Naive thymus-derived CD4-positive, alpha-beta T cell (primary cell): ENCODE measurements at regions not wholly inside any gene's neighbourhood (a gene's known extent, or its start where the extent isn't known, plus 50 kb on each side); places are given as distances from the start of the nearest gene placed in this dataset.

Experiments
- ATAC-seq: fragments of 150-1000 bp; cut with Tn5 transposase; 2 replicates; pipeline ENCODE4 v1.10.0; 2021; ENCODE audit warnings: mild to moderate bottlenecking, moderate library complexity
- CTCF ChIA-PET: fragments of 350-600 bp; sonication (Branson Sonifier 250); formaldehyde crosslinking; loops from one replicate; lab custom pipeline; 2021; ENCODE audit warnings: antibody characterized with exemption; lab: Charles Lee
- POLR2A ChIA-PET: fragments of 350-600 bp; sonication (Branson Sonifier 250); formaldehyde crosslinking; loops from one replicate; lab custom pipeline; 2021; ENCODE audit warnings: antibody characterized with exemption, inconsistent platforms; lab: Charles Lee
- DNase-seq, 9 donors: peaks; one replicate each; pipeline versions ENCODE4 v3.0.0 to v3.0.0-alpha.2; 2020 to 2022; ENCODE audit warnings: mixed read lengths in 1 of 9
- H3K27ac ChIP-seq: one replicate; pipeline ENCODE4 v1.7.0; 2013; ENCODE audit warnings: mild to moderate bottlenecking, low read depth, low read length, moderate library complexity
- H3K27me3 ChIP-seq, 2 donors: one replicate each; pipeline ENCODE4 v1.7.0; 2013; ENCODE audit warnings: low read length in 2 of 2, mild to moderate bottlenecking in 2 of 2, moderate library complexity in 2 of 2; ENCODE audit not compliant: control insufficient read depth in 2 of 2, insufficient read depth in 2 of 2
- H3K36me3 ChIP-seq, 3 experiments: 1 replicate in 2 of 3; 2 replicates in 1 of 3; pipeline ENCODE4 v1.7.0; 2013; ENCODE audit warnings: low read length in 3 of 3, mild to moderate bottlenecking in 3 of 3, moderate library complexity in 1 of 3; ENCODE audit not compliant: insufficient read depth in 3 of 3, control insufficient read depth in 2 of 3
- H3K4me1 ChIP-seq, 2 donors: one replicate each; pipeline ENCODE4 v1.7.0; 2013; ENCODE audit warnings: low read length in 2 of 2, mild to moderate bottlenecking in 2 of 2, moderate library complexity in 1 of 2; ENCODE audit not compliant: control insufficient read depth in 2 of 2, insufficient read depth in 2 of 2
- H3K4me3 ChIP-seq: 2 replicates; pipeline ENCODE4 v1.7.0; 2013; ENCODE audit warnings: mild to moderate bottlenecking, low read length
- H3K9me3 ChIP-seq, 3 experiments: 1 replicate in 2 of 3; 2 replicates in 1 of 3; pipeline ENCODE4 v1.7.0; 2013; ENCODE audit warnings: low read length in 3 of 3; ENCODE audit not compliant: control insufficient read depth in 2 of 3
- H3K27ac Mint-ChIP-seq, 9 donors: one replicate each; pipeline ENCODE4 v1.8.0; 2020 to 2022; ENCODE audit warnings: mixed read lengths in 9 of 9, mild to moderate bottlenecking in 8 of 9, moderate library complexity in 5 of 9, inconsistent platforms in 2 of 9
- H3K27me3 Mint-ChIP-seq, 5 donors: one replicate each; pipeline ENCODE4 v1.8.0; 2021 to 2022; ENCODE audit warnings: mixed read lengths in 5 of 5, mild to moderate bottlenecking in 1 of 5
- H3K36me3 Mint-ChIP-seq, 5 donors: one replicate each; pipeline ENCODE4 v1.8.0; 2020 to 2022; ENCODE audit warnings: mixed read lengths in 5 of 5, mild to moderate bottlenecking in 3 of 5, inconsistent platforms in 1 of 5
- H3K4me1 Mint-ChIP-seq, 7 donors: one replicate each; pipeline ENCODE4 v1.8.0; 2020 to 2022; ENCODE audit warnings: mixed read lengths in 7 of 7, mild to moderate bottlenecking in 3 of 7, inconsistent platforms in 1 of 7
- H3K4me3 Mint-ChIP-seq, 10 donors: one replicate each; pipeline ENCODE4 v1.8.0; 2020 to 2022; ENCODE audit warnings: mild to moderate bottlenecking in 10 of 10, mixed read lengths in 10 of 10, moderate library complexity in 6 of 10, inconsistent platforms in 2 of 10
- H3K9me3 Mint-ChIP-seq, 11 donors: one replicate each; pipeline ENCODE4 v1.8.0; 2020 to 2022; ENCODE audit warnings: mixed read lengths in 11 of 11, mild to moderate bottlenecking in 4 of 11, inconsistent platforms in 1 of 11, moderate library complexity in 1 of 11
- intact Hi-C, 2 donors: fragments of 100-400 bp; cut with micrococcal nuclease; formaldehyde crosslinking; loops; one replicate each; pipeline ENCODE4 v1.15.1; 2023

DNA sequence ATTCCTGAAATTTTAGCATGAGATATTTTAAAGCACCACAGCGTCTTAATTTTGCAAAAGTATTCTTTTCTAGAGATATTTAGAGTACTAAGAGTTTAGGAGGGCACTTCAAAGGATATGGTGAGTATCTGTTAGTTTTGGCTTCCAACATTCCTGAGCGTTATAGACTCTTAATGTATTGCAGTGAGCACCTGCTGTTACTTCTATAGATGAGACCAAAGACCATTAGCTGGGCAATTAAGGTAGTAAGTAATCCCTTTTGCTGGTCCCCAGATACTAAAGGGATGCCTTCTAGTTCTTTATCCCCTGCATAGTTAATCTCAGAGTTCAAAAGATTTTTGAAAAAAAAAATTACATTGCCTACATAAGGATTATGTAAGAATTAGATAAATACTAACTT is 975.6 kb downstream of the GALC start:
- Mint-ChIP-seq H3K27me3 (no peaks in the 10 kb centered on the region), H3K4me1 (no peaks in the 10 kb centered on the region), H3K36me3 (no peaks in the 10 kb centered on the region), H3K4me3 (no peak overlapping the region), H3K27ac (no peak overlapping the region), H3K9me3 (peaks cover 0 to 8% (median 1%) of the 10 kb centered on the region in 11 donors)
- CTCF ChIA-PET: no interaction called here
- Histone ChIP-seq H3K4me3 (no peak overlapping the region), H3K27ac (no peak overlapping the region), H3K36me3 (no peaks in the 10 kb centered on the region), H3K27me3 (no peaks in the 10 kb centered on the region), H3K9me3 (no peaks in the 10 kb centered on the region), H3K4me1 (no peaks in the 10 kb centered on the region)
- intact Hi-C loops: no loop called here
- no peak for ATAC-seq
- no peak for DNase-seq
- POLR2A ChIA-PET: no interaction called here

DNA sequence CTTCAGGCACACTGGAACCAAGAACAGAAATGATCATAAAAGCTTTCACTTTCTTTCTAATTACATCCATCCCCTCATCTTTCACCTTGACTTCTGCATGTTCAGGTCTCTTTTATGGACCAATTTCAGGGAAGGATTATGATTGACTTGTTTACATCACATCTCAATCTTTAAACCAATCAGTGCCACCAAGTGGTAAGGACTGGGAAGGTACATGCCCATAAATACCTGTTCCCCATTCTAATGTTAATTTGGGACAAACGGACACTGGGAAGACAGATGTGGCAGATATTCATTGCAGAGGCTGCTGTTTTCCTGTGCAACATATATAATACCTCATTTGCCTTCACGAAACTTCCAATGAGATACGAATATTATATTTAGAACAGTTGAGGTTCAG is 978.1 kb downstream of the GALC start:
- Histone ChIP-seq H3K27me3 (no peaks in the 10 kb centered on the region), H3K4me1 (no peaks in the 10 kb centered on the region), H3K4me3 (no peak overlapping the region), H3K36me3 (no peaks in the 10 kb centered on the region), H3K27ac (no peak overlapping the region), H3K9me3 (no peaks in the 10 kb centered on the region)
- intact Hi-C loops: no loop called here
- peaks cover 0 to 8% (median 0%) of the 10 kb centered on the region in 11 donors for H3K9me3 Mint-ChIP-seq
- ChIA-PET CTCF (no interaction called here), POLR2A (no interaction called here)
- H3K27me3 Mint-ChIP-seq: no peaks in the 10 kb centered on the region
- no peaks in the 10 kb centered on the region for H3K4me1 Mint-ChIP-seq
- DNase-seq: no peak
- H3K36me3 Mint-ChIP-seq: no peaks in the 10 kb centered on the region
- no peak overlapping the region for H3K4me3 Mint-ChIP-seq
- ATAC-seq: no peak
- H3K27ac Mint-ChIP-seq: no peak overlapping the region

DNA sequence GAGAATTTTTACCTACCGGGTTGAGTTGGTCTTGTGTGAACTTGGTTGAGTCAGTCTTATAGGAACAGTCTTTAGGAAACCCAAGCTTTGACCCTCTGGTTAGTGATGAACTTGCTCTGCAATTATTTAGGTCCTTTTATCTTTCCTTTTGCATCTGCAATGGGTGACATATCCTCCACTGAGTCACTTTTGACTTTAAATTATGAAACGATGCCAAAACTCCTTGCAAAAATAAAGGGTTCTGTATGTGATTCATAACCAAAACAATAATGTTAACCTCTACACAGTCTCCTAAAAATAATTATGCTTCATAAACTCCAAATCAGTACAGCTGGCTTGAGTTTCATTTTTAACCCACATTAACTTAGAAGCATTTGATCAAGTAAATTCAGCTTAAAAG is 979.4 kb downstream of the GALC start:
- POLR2A ChIA-PET: no interaction called here
- intact Hi-C loops: no loop called here
- H3K27me3 Mint-ChIP-seq: no peaks in the 10 kb centered on the region
- no peaks in the 10 kb centered on the region for H3K4me1 Mint-ChIP-seq
- DNase-seq (no peak), ATAC-seq (no peak)
- H3K36me3 Mint-ChIP-seq: no peaks in the 10 kb centered on the region
- Histone ChIP-seq H3K4me1 (no peaks in the 10 kb centered on the region), H3K27ac (no peak overlapping the region), H3K9me3 (no peaks in the 10 kb centered on the region), H3K27me3 (no peaks in the 10 kb centered on the region), H3K36me3 (no peaks in the 10 kb centered on the region), H3K4me3 (no peak overlapping the region)
- H3K9me3 Mint-ChIP-seq: peaks cover 0 to 13% (median 0%) of the 10 kb centered on the region in 11 donors
- CTCF ChIA-PET: no interaction called here
- no peak overlapping the region for H3K27ac Mint-ChIP-seq
- no peak overlapping the region for H3K4me3 Mint-ChIP-seq

DNA sequence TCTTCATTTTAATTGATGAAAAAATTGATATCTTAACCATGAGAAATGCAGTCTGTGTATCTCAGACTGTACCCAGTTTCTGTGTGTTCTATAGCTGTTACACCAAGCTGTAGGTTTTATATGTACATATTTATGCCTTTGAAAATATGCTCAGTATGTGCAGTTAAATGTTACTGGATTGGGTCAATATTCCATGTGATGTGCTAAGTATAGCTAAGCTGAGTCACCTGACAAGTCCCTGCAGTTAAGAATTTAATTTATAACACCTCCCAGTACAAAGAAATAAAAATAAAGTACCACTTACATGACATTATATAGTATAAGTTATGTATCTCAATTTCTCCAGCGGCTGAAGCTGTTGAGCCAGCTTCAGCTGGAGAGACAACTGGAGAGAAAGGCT is 984.0 kb downstream of the GALC start:
- Mint-ChIP-seq H3K27ac (no peak overlapping the region), H3K9me3 (peaks cover 0 to 9% (median 4%) of the 10 kb centered on the region in 11 donors), H3K4me3 (no peak overlapping the region), H3K36me3 (no peaks in the 10 kb centered on the region), H3K4me1 (no peaks in the 10 kb centered on the region), H3K27me3 (no peaks in the 10 kb centered on the region)
- no peak for ATAC-seq
- no peak overlapping the region for H3K4me3 ChIP-seq
- CTCF ChIA-PET: no interaction called here
- H3K4me1 ChIP-seq: no peaks in the 10 kb centered on the region
- intact Hi-C loops: no loop called here
- no peaks in the 10 kb centered on the region for H3K36me3 ChIP-seq
- POLR2A ChIA-PET: no interaction called here
- no peaks in the 10 kb centered on the region for H3K27me3 ChIP-seq
- H3K27ac ChIP-seq: no peak overlapping the region
- no peak for DNase-seq
- H3K9me3 ChIP-seq: no peaks in the 10 kb centered on the region

DNA sequence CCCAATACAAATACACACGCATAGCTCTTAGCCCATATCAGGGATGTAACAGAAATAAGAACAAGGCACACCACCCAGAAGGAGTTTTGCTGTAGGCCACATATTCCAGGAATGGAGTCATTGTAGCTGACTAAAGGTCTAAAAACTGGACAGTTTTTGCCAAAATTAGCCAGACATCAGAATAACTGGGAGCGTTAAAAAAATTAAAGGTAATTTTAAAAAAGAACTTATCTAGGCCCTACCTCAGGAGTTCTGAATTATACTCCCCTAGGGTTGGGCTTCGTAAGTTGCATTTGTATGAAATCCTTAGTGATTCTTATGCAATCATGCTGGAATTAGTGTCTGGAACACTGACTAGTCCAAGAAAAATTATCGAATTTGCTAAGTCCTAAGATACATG is 987.7 kb downstream of the GALC start:
- no peaks in the 10 kb centered on the region for H3K27me3 ChIP-seq
- no peaks in the 10 kb centered on the region for H3K27me3 Mint-ChIP-seq
- no peak overlapping the region for H3K4me3 Mint-ChIP-seq
- H3K36me3 ChIP-seq: no peaks in the 10 kb centered on the region
- H3K9me3 ChIP-seq: no peaks in the 10 kb centered on the region
- H3K27ac ChIP-seq: no peak overlapping the region
- no peak overlapping the region for H3K4me3 ChIP-seq
- no peak overlapping the region for H3K27ac Mint-ChIP-seq
- ChIA-PET POLR2A (no interaction called here), CTCF (no interaction called here)
- no peak for DNase-seq
- ATAC-seq: no peak
- peaks cover 0 to 9% (median 4%) of the 10 kb centered on the region in 11 donors for H3K9me3 Mint-ChIP-seq
- no peaks in the 10 kb centered on the region for H3K36me3 Mint-ChIP-seq
- intact Hi-C loops: no loop called here
- H3K4me1 Mint-ChIP-seq: no peaks in the 10 kb centered on the region
- H3K4me1 ChIP-seq: no peaks in the 10 kb centered on the region

DNA sequence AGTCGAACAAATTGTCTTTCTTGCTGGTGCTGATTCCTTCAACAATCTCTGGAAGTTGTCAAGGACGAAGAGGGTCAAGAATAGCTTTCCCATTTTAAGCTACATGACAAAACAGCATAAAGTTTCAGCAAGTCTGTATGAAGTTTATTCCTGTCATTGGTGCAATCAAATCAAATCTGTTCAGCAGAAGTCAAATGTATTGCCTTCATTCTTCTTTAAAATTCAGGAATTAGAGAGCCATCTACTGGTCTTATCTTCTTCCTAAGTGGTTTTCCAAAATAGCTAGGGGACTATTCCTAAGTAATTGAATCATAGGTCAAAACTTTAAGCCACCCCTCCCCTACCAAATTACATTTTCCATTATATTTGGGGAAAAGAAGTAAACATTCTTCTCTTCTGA is 990.2 kb downstream of the GALC start:
- ChIA-PET POLR2A (no interaction called here), CTCF (no interaction called here)
- Mint-ChIP-seq H3K27ac (no peak overlapping the region), H3K4me1 (no peaks in the 10 kb centered on the region), H3K4me3 (no peak overlapping the region), H3K36me3 (no peaks in the 10 kb centered on the region), H3K27me3 (no peaks in the 10 kb centered on the region), H3K9me3 (peaks cover 0 to 13% (median 2%) of the 10 kb centered on the region in 11 donors)
- ATAC-seq (no peak), DNase-seq (no peak)
- H3K4me3 ChIP-seq: no peak overlapping the region
- no peak overlapping the region for H3K27ac ChIP-seq
- intact Hi-C loops: no loop called here
- no peaks in the 10 kb centered on the region for H3K36me3 ChIP-seq
- H3K4me1 ChIP-seq: no peaks in the 10 kb centered on the region
- H3K27me3 ChIP-seq: no peaks in the 10 kb centered on the region
- H3K9me3 ChIP-seq: no peaks in the 10 kb centered on the region

GRCh38 chr14:87001333-87001732 is 991.6 kb downstream of the GALC start:
- Mint-ChIP-seq H3K4me3 (no peak overlapping the region), H3K4me1 (no peaks in the 10 kb centered on the region), H3K9me3 (peaks cover 0 to 10% (median 2%) of the 10 kb centered on the region in 11 donors), H3K27me3 (no peaks in the 10 kb centered on the region), H3K27ac (no peak overlapping the region), H3K36me3 (no peaks in the 10 kb centered on the region)
- Histone ChIP-seq H3K4me1 (no peaks in the 10 kb centered on the region), H3K4me3 (no peak overlapping the region), H3K27ac (no peak overlapping the region), H3K9me3 (no peaks in the 10 kb centered on the region), H3K27me3 (no peaks in the 10 kb centered on the region), H3K36me3 (no peaks in the 10 kb centered on the region)
- ATAC-seq: no peak
- no peak for DNase-seq
- intact Hi-C loops: no loop called here
- ChIA-PET CTCF (no interaction called here), POLR2A (no interaction called here)
